ENCODE measurements at regions not wholly inside any gene's neighbourhood (a gene's known extent, or its start where the extent isn't known, plus 50 kb on each side); places are given as distances from the start of the nearest gene placed in this dataset.

DNA sequence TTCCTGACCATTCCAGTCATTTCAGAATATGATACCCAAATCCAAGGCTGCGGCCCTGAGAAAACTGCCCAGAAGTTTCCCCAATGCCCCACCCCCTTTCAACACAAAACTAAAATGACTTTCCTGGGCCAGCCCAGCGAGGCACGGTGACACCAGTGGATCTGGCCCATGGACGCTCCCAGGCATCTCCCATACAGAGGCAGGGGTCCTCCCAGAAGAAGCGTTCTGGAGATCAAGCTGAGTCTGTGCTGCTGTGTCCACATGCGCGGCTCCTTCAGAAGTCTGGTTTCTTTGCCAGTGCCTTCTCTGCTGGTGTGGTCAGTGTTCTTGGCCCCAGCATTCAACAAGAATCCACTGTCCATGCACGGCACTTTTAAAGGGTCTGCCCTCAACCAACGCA, 228.2 kb upstream of the SFSWAP start:
- no peak for TF ChIP-seq POLR2A (IDR thresholded peaks at IDR 0.05; ENCODE audit: low read depth, low read length)
- no peak for TF ChIP-seq POLR2AphosphoS5 (IDR thresholded peaks at IDR 0.05; ENCODE audit: low read depth, low read length)

All from GM12892 (cell line).